Small intestine (tissue), 7 donors: ENCODE measurements at regions not wholly inside any gene's neighbourhood (a gene's known extent, or its start where the extent isn't known, plus 50 kb on each side); places are given as distances from the start of the nearest gene placed in this dataset.
"Not testable (repeated sequence)": the region's sequence is repeated elsewhere in the genome, so short reads cannot be mapped to it uniquely, and the experiment has no call there.

Experiments used
- DNase-seq, 2 donors: peaks; one replicate each; pipeline versions ENCODE4 v3.0.0 to v3.0.0-alpha.2; 2013
- FAIRE-seq: peaks from 2 replicates; lab custom pipeline; 2012; peaks lifted over from hg19 to GRCh38; lab: Jason Lieb, UNC
- H3K27ac ChIP-seq, 3 donors: one replicate each; pipeline ENCODE4 v1.5.1; 2013; ENCODE audit warnings: low read length in 2 of 3, mild to moderate bottlenecking in 2 of 3, control low read depth in 1 of 3, inconsistent platforms in 1 of 3, low read depth in 1 of 3, moderate library complexity in 1 of 3
- H3K27me3 ChIP-seq, 3 donors: one replicate each; pipeline ENCODE4 v1.6.1; 2013; ENCODE audit warnings: low read length in 3 of 3, inconsistent platforms in 1 of 3; ENCODE audit not compliant: control insufficient read depth in 3 of 3, insufficient read depth in 3 of 3
- H3K36me3 ChIP-seq, 3 donors: one replicate each; pipeline ENCODE4 v1.6.1; 2013; ENCODE audit warnings: low read length in 3 of 3, inconsistent platforms in 1 of 3, low read depth in 1 of 3, mild to moderate bottlenecking in 1 of 3, moderate library complexity in 1 of 3; ENCODE audit not compliant: control insufficient read depth in 3 of 3, insufficient read depth in 2 of 3
- H3K4me1 ChIP-seq, 3 donors: one replicate each; pipeline ENCODE4 v1.6.1; 2013; ENCODE audit warnings: low read length in 2 of 3, inconsistent platforms in 1 of 3, low read depth in 1 of 3, mild to moderate bottlenecking in 1 of 3, moderate library complexity in 1 of 3; ENCODE audit not compliant: control insufficient read depth in 3 of 3, insufficient read depth in 2 of 3
- H3K4me3 ChIP-seq, 3 donors: one replicate each; pipeline ENCODE4 v1.5.1; 2013; ENCODE audit warnings: low read length in 3 of 3, control low read depth in 1 of 3, inconsistent platforms in 1 of 3, low read depth in 1 of 3, mild to moderate bottlenecking in 1 of 3, moderate library complexity in 1 of 3
- H3K9me3 ChIP-seq, 2 donors: one replicate each; pipeline ENCODE4 v1.6.1; 2013; ENCODE audit warnings: low read depth in 1 of 2, low read length in 1 of 2; ENCODE audit not compliant: control insufficient read depth in 2 of 2, insufficient read depth in 1 of 2
- WGBS, 3 donors: extraction: QIAGEN DNeasy Blood & Tissue Kit; methylation state at CpG; one replicate each; pipeline ENCODE4 v1.1.7; 2013; 5-methylcytosine and 5-hydroxymethylcytosine counted together
- donor health status: healthy with polysubstance abuse.
- donor health status: control.
- donor health status: control.
- donor health status: Bipolar disorder and iron deficiency.
- donor health status: healthy.

GRCh38 chr4:3612281-3612680 lies 80.1 kb upstream of the LRPAP1 start:
- H3K4me1 ChIP-seq = peaks cover 0 to 3% (median 0%) of the 10 kb centered on the region in 3 donors
- H3K27me3 ChIP-seq = no peaks in the 10 kb centered on the region
- H3K9me3 ChIP-seq = no peaks in the 10 kb centered on the region
- peaks cover 0 to 2% (median 0%) of the 10 kb centered on the region in 3 donors for H3K36me3 ChIP-seq
- WGBS, 3 donors = 63 to 83% (median 74%) methylated on average over 3 to 4 of the region's 4 CpGs
- DNase-seq = no peak
- no peak for FAIRE-seq
- no peak overlapping the region for H3K4me3 ChIP-seq
- H3K27ac ChIP-seq = no peak overlapping the region

DNA sequence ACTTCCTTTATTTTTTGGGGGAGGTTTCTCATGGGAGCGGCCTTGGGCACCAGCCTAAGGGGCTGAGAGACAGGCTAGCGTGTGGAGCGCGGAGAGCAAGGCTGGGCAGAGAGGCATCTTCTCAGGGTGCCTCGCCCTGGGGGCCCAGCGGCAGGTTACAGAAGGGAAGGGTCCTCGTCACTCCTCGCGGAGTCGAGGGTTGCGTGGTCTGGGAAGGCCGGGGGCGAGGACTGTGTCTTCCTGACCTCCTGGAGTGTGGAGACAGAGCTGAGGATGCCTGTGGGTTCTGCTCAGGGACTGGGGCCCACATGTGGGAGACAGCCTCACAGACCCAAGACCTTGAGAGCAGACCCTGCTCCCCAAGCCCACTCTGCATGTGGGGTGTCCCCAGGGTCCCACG lies 79.6 kb upstream of the LRPAP1 start:
- H3K36me3 ChIP-seq = peaks cover 0 to 2% (median 0%) of the 10 kb centered on the region in 3 donors
- FAIRE-seq (no peak), DNase-seq (no peak)
- H3K4me3 ChIP-seq = no peak overlapping the region
- peaks cover 0 to 3% (median 0%) of the 10 kb centered on the region in 3 donors for H3K4me1 ChIP-seq
- no peak overlapping the region for H3K27ac ChIP-seq
- 91 to 92% (median 91%) methylated on average over 13 to 14 of the region's 14 CpGs for WGBS, 3 donors
- no peaks in the 10 kb centered on the region for H3K27me3 ChIP-seq
- H3K9me3 ChIP-seq = no peaks in the 10 kb centered on the region

DNA sequence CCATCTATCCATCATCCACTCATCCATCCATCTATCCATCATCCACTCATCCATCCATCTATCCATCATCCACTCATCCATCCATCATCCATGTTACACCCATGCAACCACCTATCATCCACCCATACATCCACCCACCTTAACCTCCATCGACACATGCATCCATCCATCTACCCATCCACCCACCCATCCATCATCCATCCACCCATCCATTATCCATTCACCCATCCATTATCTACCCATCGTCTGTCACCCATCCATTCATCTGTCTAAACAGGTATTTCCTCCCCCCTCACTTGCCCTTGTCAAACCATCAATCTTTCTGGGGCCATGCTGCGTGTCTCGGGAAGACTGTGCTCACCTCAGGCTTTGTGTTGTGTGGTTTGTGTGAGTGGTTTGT lies 78.6 kb upstream of the LRPAP1 start:
- not testable (repeated sequence) for DNase-seq, H3K27ac ChIP-seq, FAIRE-seq, H3K4me1 ChIP-seq, H3K36me3 ChIP-seq, H3K27me3 ChIP-seq, H3K4me3 ChIP-seq, H3K9me3 ChIP-seq
- WGBS, 3 donors = 84 to 86% (median 86%) methylated on average over 4 of the region's 4 CpGs

GRCh38 chr4:3609905-3610304 lies 77.7 kb upstream of the LRPAP1 start:
- not testable (repeated sequence) for H3K27ac ChIP-seq, DNase-seq, H3K9me3 ChIP-seq, H3K4me3 ChIP-seq, H3K27me3 ChIP-seq, FAIRE-seq, H3K4me1 ChIP-seq, H3K36me3 ChIP-seq
- 92 to 97% (median 94%) methylated on average over 2 of the region's 2 CpGs for WGBS, 3 donors

DNA sequence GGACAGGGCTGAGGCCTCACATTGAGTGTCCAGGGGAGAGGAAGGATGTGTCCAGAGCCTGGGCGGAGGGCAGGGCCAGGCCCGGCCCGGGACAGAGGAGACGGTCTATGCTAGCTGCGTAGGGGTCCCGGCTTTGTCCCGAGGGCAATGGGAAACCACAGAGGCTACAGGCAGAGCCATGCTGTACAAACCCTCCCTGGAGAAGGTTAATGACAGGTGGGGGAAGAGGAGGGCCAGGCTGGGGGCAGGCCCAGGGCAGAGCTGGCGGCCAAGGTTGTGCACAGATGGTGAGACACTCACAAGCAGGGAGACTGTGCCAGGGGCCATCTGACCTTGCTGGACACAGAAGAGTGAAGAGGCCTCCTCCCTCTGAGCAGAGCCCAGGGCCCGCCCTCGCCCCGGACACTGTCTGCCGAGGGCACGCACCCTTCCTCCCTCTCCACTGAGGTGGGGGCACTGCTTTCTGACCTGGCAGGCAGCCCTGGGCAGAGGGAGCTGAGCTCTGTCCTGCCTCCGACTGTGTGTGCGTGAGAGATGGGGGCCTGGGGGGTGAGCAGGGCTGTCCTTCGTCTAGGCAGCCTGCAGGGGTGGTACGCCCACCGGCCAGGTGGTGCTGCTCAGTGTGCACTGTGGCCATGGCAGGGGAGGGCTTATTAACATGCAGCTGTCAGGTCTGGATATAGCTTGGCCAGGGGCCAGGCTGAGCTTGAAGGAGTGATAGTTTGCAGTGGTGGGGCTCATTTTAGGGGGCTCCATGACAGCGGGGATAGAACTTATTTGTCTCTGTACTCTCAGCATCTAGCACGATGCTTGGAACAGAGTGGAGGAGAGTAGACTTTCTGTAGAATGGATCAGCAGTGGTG lies 75.7 kb upstream of the LRPAP1 start:
- Histone ChIP-seq H3K27me3 (no peaks in the 10 kb centered on the region), H3K4me1 (no peaks in the 10 kb centered on the region), H3K27ac (no peak overlapping the region), H3K9me3 (no peaks in the 10 kb centered on the region), H3K4me3 (no peak overlapping the region), H3K36me3 (no peaks in the 10 kb centered on the region)
- DNase-seq (no peak), FAIRE-seq (no peak)
- WGBS, 3 donors = 50 to 63% (median 54%) methylated on average over 17 to 20 of the region's 20 CpGs

GRCh38 chr4:3606850-3607249 lies 74.6 kb upstream of the LRPAP1 start:
- H3K4me3 ChIP-seq, DNase-seq, FAIRE-seq, H3K36me3 ChIP-seq, H3K27me3 ChIP-seq, H3K4me1 ChIP-seq, H3K9me3 ChIP-seq, H3K27ac ChIP-seq: not testable (repeated sequence)
- 46 to 69% (median 67%) methylated on average over 2 to 5 of the region's 5 CpGs for WGBS, 3 donors

GRCh38 chr4:3606271-3606670 lies 74.0 kb upstream of the LRPAP1 start:
- H3K36me3 ChIP-seq, H3K4me3 ChIP-seq, H3K27me3 ChIP-seq, H3K4me1 ChIP-seq, DNase-seq, H3K9me3 ChIP-seq, FAIRE-seq, H3K27ac ChIP-seq: not testable (repeated sequence)
- 92 to 97% (median 94%) methylated on average over 3 of the region's 3 CpGs for WGBS, 3 donors

GRCh38 chr4:3605491-3605890 lies 73.3 kb upstream of the LRPAP1 start:
- Histone ChIP-seq H3K9me3 (peaks cover 0 to 7% of the 10 kb centered on the region in 2 donors), H3K27ac (no peak overlapping the region), H3K36me3 (no peaks in the 10 kb centered on the region), H3K4me1 (no peaks in the 10 kb centered on the region), H3K4me3 (no peak overlapping the region), H3K27me3 (no peaks in the 10 kb centered on the region)
- no peak for FAIRE-seq
- no peak for DNase-seq
- WGBS, 3 donors = 85 to 92% (median 89%) methylated on average over 13 to 14 of the region's 14 CpGs
